NCI-H2227 treated with DMSO at 0.1 percent for 48 hours (cell line): ENCODE measurements at regions not wholly inside any gene's neighbourhood (a gene's known extent, or its start where the extent isn't known, plus 50 kb on each side); places are given as distances from the start of the nearest gene placed in this dataset.
"Not testable (repeated sequence)": the region's sequence is repeated elsewhere in the genome, so short reads cannot be mapped to it uniquely, and the experiment has no call there.

ENCODE experiments used
- DNase-seq: peaks from one replicate; lab custom pipeline; 2025; lab: John Stamatoyannopoulos, UW

DNA sequence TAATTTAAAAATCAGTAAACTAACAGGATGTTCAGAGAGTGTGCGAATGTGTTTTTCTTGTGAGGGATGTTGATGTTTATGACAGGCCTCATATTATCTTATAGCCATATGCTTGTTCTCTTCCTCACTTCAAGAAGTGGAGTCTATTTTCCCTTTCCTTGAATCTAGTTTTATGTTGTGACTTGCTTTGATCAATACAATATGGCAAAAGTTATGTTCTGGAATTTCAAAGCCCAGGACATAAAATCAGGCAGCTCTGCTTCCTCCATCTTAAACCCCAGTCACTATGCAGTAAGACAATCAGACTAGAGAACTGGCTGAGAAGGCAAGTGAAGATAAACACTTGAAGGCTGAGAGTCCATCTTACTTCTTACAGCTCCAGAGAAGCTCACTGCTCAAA, 585.1 kb upstream of the NETO1 start:
- DNase-seq, result no peak

GRCh38 chr18:73446502-73446901, 578.7 kb upstream of the NETO1 start:
- DNase-seq, result no peak

- DNase-seq, result no peak
Observed at GRCh38 chr18:73431620-73432019, 563.8 kb upstream of the NETO1 start.

- no peak for DNase-seq
Observed at GRCh38 chr18:73421010-73421409, 553.2 kb upstream of the NETO1 start.

GRCh38 chr18:73419531-73419930, 551.7 kb upstream of the NETO1 start:
- no peak for DNase-seq

DNA sequence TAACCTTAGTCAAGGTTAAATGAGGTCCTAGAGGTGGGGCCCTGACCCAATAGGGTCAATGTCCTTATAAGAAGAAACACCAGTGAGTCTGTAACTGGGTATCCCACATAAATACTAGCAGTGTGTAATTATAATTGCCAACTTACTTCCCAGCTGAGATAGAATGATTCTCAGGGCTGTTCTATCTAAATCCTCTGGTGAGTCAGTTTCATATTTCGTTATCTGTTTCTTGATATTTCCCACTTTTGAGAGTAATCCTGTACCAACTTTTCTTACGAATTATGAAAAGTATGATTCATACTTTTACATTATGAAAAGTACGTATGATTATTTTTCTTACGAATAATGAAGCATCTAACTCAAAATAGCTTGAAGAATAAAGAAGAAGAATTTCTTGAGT, 546.8 kb upstream of the NETO1 start:
- no peak for DNase-seq

DNA sequence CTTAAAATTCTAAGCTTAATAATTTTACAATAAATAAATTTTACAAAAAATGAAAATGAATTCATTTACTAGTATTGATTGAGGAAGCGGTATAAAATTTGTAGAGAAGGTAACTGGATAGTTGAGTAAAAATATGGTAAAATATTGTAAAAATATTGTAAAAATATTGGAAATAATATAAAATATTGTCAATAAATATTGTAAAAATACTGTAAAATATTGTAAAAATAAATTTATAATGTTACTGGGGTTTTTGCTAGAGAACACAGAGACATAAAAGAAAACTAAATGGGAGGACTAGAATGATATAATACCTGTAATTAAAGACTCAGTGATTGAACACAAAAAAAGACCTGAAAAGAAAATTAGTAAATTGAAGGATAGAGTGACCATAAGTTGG, 546.3 kb upstream of the NETO1 start:
- no peak for DNase-seq

- no peak for DNase-seq
Observed at GRCh38 chr18:73409242-73409641, 541.5 kb upstream of the NETO1 start.

GRCh38 chr18:73408469-73408868, 540.7 kb upstream of the NETO1 start:
- DNase-seq, result no peak

GRCh38 chr18:73407506-73407905, 539.7 kb upstream of the NETO1 start:
- DNase-seq, result no peak

DNA sequence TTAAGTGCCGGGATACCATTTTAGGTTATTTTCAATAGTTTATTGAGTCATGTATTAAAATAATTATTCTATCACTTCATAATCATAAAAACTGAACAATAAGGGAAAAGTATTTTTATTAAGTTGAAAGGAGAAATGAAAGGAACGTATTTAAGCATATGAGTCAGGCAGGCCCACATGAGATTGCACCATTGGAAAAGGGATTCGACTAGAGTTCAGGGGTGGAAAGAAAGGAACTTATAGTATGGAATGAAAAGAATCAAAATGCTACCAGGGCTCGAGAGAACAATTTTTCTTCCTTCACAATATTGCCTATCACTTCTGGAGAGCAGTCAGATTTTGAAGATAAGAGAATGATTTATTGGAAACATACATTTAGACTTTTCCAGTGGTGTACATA, 516.5 kb upstream of the NETO1 start:
- DNase-seq, result no peak

- no peak for DNase-seq
Observed at GRCh38 chr18:73381699-73382036, 513.9 kb upstream of the NETO1 start.

- no peak for DNase-seq
Observed at GRCh38 chr18:73381016-73381698, 513.4 kb upstream of the NETO1 start.

DNA sequence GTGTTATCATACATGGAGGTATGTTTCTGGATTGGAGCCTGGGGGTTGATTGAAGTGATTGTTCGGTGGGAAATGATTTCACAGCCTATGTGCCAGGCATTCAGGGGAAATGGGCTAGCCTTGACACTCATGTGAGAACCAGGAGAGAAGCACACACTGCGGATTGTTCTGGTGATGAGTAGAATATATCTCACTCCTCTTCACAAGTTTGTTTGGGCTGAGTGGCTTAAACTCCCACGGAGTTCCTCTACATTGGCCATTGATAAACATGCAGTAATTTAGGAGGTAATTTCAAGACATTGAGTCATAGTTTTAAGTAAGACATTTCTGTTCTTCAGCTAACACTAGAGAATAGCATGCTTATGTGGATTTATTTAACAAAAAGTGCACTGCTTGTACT, 498.9 kb upstream of the NETO1 start:
- DNase-seq, result no peak

DNA sequence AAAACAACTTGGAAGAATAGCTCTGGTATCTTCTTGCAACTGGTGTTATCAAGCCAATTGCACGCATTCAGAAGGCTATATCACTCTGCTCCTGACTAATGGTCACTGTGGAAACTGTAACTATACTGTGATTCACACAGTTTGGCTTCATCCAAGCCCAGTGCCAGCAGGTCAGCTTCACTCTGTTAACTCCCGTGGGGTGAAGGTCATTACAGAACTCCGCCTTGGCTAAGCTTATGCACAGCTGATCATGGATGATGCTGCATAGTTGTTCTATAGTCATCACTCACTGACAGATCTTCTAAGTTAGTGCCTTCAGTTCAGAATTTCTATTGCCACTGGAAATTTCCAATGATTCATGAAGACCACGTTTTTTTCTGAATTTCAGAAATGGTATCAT, 497.2 kb upstream of the NETO1 start:
- DNase-seq, result no peak

GRCh38 chr18:73355121-73355520, 487.3 kb upstream of the NETO1 start:
- DNase-seq, result no peak

DNA sequence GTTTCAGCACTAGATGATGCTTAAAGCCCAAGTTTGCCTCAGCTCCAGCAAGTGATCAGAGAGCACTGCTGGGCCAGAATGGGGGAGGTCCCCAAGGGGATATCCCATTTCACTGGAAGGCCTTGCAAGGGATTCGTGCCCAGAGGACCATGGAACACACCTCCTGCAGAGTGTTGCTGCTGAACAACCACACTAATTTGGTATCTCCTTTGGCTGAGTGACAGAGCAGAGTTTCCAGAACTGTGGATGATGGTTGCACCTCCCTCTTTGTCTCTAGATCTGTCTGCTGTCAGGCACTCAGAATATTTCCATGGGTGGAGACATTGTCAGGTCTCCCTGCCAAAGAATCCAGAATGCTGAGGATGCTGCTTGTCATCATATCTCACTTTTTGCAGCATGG, 484.8 kb upstream of the NETO1 start:
- DNase-seq, result no peak

GRCh38 chr18:73340135-73340977, 472.6 kb upstream of the NETO1 start:
- no peak for DNase-seq

DNA sequence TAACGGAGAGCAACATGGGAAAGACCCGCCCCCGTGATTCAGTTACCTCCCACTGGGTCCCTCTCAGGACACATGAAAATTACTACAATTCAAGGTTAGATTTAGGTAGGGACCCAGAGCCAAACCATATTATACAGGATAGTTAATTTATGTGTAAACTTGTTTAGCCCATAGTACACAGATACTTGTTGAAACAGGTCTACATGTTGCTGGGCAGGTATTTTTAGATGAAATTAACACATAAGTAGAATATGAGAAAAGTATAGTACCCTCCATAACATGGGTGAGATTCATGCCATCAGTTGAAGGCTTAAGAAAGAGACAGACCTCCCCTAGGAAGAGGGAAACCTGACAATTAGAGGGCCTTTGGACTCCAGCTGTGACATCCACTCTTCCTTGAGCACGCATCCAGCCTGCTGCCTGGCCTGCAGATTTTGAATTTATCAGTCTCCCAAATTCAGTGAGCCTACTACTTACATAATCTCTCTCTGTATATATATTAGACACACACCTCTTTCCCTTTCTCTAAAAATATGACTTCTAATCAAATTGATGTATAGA, 463.5 kb upstream of the NETO1 start:
- DNase-seq, result no peak

- not testable (repeated sequence) for DNase-seq
Observed at GRCh38 chr18:73330106-73330505, 462.3 kb upstream of the NETO1 start.

GRCh38 chr18:73324187-73324831, 456.5 kb upstream of the NETO1 start:
- not testable (repeated sequence) for DNase-seq

- no peak for DNase-seq
Observed at GRCh38 chr18:73318739-73319479, 451.1 kb upstream of the NETO1 start.
